Neuronal stem cell (in vitro differentiated cells): ENCODE measurements at regions not wholly inside any gene's neighbourhood (a gene's known extent, or its start where the extent isn't known, plus 50 kb on each side); places are given as distances from the start of the nearest gene placed in this dataset.
"Not testable (repeated sequence)": the region's sequence is repeated elsewhere in the genome, so short reads cannot be mapped to it uniquely, and the experiment has no call there.

Experiments used
- DNase-seq: peaks from one replicate; pipeline ENCODE4 v3.0.0-alpha.2; 2013; ENCODE audit warnings: low spot score
- H2AFZ ChIP-seq: one replicate; pipeline ENCODE4 v1.6.1; 2013; ENCODE audit warnings: mild to moderate bottlenecking, low read length, inconsistent platforms
- H2AK5ac ChIP-seq: 2 replicates; pipeline ENCODE4 v1.6.1; 2013; ENCODE audit warnings: low read depth, mild to moderate bottlenecking, inconsistent platforms, low read length, moderate library complexity, mixed read lengths
- H2BK120ac ChIP-seq: 2 replicates; pipeline ENCODE4 v1.6.1; 2013; ENCODE audit warnings: low read depth, mild to moderate bottlenecking, inconsistent platforms, low read length, moderate library complexity, mixed read lengths
- H2BK12ac ChIP-seq: one replicate; pipeline ENCODE4 v1.6.1; 2013; ENCODE audit warnings: low read length, inconsistent platforms
- H2BK15ac ChIP-seq: 2 replicates; pipeline ENCODE4 v1.6.1; 2013; ENCODE audit warnings: mild to moderate bottlenecking, low read length, inconsistent platforms, mixed read lengths
- H2BK5ac ChIP-seq: one replicate; pipeline ENCODE4 v1.6.1; 2013; ENCODE audit warnings: inconsistent platforms, mild to moderate bottlenecking, low read length, moderate library complexity
- H3K14ac ChIP-seq: one replicate; pipeline ENCODE4 v1.6.1; 2013; ENCODE audit warnings: low read length, inconsistent platforms
- H3K18ac ChIP-seq: 2 replicates; pipeline ENCODE4 v1.6.1; 2013; ENCODE audit warnings: low read length, inconsistent platforms
- H3K23ac ChIP-seq: 2 replicates; pipeline ENCODE4 v1.6.1; 2013; ENCODE audit warnings: low read depth, mild to moderate bottlenecking, mixed read lengths, low read length, inconsistent platforms; ENCODE audit not compliant: poor library complexity
- H3K27ac ChIP-seq: replicated peaks from 3 replicates; pipeline ENCODE4 v1.5.1; 2013; ENCODE audit warnings: low read length, inconsistent platforms
- H3K27me3 ChIP-seq, 3 experiments: 2 replicates each; pipeline ENCODE4 v1.6.1; 2013; ENCODE audit warnings: low read length in 3 of 3, mild to moderate bottlenecking in 2 of 3, inconsistent platforms in 1 of 3, low read depth in 1 of 3, mixed read lengths in 1 of 3, moderate library complexity in 1 of 3; ENCODE audit not compliant: control insufficient read depth in 3 of 3, insufficient read depth in 3 of 3
- H3K36me3 ChIP-seq, 2 donors: replicated peaks in 1 of 2; 2 replicates each; pipeline ENCODE4 v1.6.1; 2013; ENCODE audit warnings: low read length in 2 of 2; ENCODE audit not compliant: control insufficient read depth in 2 of 2, insufficient read depth in 2 of 2
- H3K4ac ChIP-seq: 2 replicates; pipeline ENCODE4 v1.6.1; 2013; ENCODE audit warnings: inconsistent platforms, mild to moderate bottlenecking, low read length, moderate library complexity
- H3K4me1 ChIP-seq, 2 donors: 1 replicate in 1 of 2; 2 replicates in 1 of 2; pipeline ENCODE4 v1.6.1; 2013; ENCODE audit warnings: low read length in 2 of 2, low read depth in 1 of 2; ENCODE audit not compliant: control insufficient read depth in 2 of 2, insufficient read depth in 1 of 2
- H3K4me2 ChIP-seq: one replicate; pipeline ENCODE4 v1.6.1; 2013; ENCODE audit warnings: mild to moderate bottlenecking, low read length, inconsistent platforms; ENCODE audit not compliant: insufficient read depth, poor library complexity, severe bottlenecking
- H3K4me3 ChIP-seq, 2 donors: 2 replicates each; pipeline ENCODE4 v1.5.1; 2013; ENCODE audit warnings: low read length in 2 of 2, mild to moderate bottlenecking in 2 of 2, inconsistent platforms in 1 of 2, moderate library complexity in 1 of 2
- H3K79me1 ChIP-seq: one replicate; pipeline ENCODE4 v1.6.1; 2013; ENCODE audit warnings: low read depth, mild to moderate bottlenecking, inconsistent platforms, low read length, moderate library complexity
- H3K9ac ChIP-seq: one replicate; pipeline ENCODE4 v1.6.1; 2013; ENCODE audit warnings: mild to moderate bottlenecking, low read depth, low read length, inconsistent platforms; ENCODE audit not compliant: poor library complexity
- H3K9me3 ChIP-seq, 2 donors: replicated peaks in 1 of 2; 2 replicates each; pipeline versions ENCODE3 to v1.6.1; 2013; ENCODE audit warnings: low read length in 2 of 2, mild to moderate bottlenecking in 2 of 2, inconsistent platforms in 1 of 2, low read depth in 1 of 2, mixed read lengths in 1 of 2, moderate library complexity in 1 of 2; ENCODE audit not compliant: control insufficient read depth in 2 of 2, insufficient read depth in 1 of 2
- H4K8ac ChIP-seq: one replicate; pipeline ENCODE4 v1.6.1; 2013; ENCODE audit warnings: low read depth, mild to moderate bottlenecking, inconsistent platforms, low read length, moderate library complexity
- H4K91ac ChIP-seq: one replicate; pipeline ENCODE4 v1.6.1; 2013; ENCODE audit warnings: low read length, low read depth, mild to moderate bottlenecking, inconsistent platforms; ENCODE audit not compliant: poor library complexity
- WGBS, 2 donors: extraction: QIAGEN DNeasy Blood & Tissue Kit; methylation state at CpG; one replicate each; pipeline ENCODE4 v1.1.7; 2013; ENCODE audit warnings: missing lambda C conversion rate in 2 of 2, mixed read lengths in 1 of 2; ENCODE audit not compliant: insufficient read length in 2 of 2, insufficient replicate concordance in 1 of 2; ENCODE audit errors: extremely low coverage in 2 of 2; 5-methylcytosine and 5-hydroxymethylcytosine counted together

DNA sequence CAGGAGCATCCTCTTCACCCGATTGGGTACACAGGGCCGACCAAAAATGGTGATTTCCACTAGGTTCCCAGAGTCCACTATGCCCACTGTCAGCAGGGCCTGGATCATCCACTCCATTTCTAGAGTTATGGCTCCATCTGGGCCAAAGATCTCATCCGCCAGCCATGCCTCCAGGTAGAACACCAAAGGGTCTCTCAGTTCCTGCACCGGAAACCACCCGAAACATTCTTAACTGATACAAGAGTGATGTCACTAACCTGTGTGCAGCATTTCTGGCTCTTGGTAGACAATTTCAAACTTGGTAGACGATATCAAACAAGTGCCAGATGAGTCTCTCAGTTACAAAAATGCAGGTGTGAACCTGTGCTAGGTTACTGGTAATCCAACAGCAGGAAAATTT, 306.1 kb downstream of the BCOR start:
- peaks cover 0 to 2% of the 10 kb centered on the region in 2 donors for H3K9me3 ChIP-seq
- no peak for DNase-seq
- H3K9ac ChIP-seq, result no peak overlapping the region
- no peak overlapping the region for H3K14ac ChIP-seq
- no peak overlapping the region for H2BK120ac ChIP-seq
- H2AFZ ChIP-seq, result no peak overlapping the region
- H3K18ac ChIP-seq, result no peak overlapping the region
- H3K79me1 ChIP-seq, result no peaks in the 10 kb centered on the region
- no peaks in the 10 kb centered on the region for H3K27me3 ChIP-seq
- H3K4me1 ChIP-seq, result peaks cover 7 to 9% of the 10 kb centered on the region in 2 donors
- no peak overlapping the region for H3K4ac ChIP-seq
- H2AK5ac ChIP-seq, result no peak overlapping the region
- no peak overlapping the region for H3K4me2 ChIP-seq
- H3K23ac ChIP-seq, result no peak overlapping the region
- H3K27ac ChIP-seq, result no peak overlapping the region
- H2BK15ac ChIP-seq, result no peak overlapping the region
- H2BK12ac ChIP-seq, result no peak overlapping the region
- H4K91ac ChIP-seq, result no peak overlapping the region
- no peak overlapping the region for H3K4me3 ChIP-seq
- no peak overlapping the region for H2BK5ac ChIP-seq
- WGBS, 2 donors, result no CpG with 5 or more reads among the region's 6 CpGs
- no peak overlapping the region for H4K8ac ChIP-seq
- no peaks in the 10 kb centered on the region for H3K36me3 ChIP-seq

DNA sequence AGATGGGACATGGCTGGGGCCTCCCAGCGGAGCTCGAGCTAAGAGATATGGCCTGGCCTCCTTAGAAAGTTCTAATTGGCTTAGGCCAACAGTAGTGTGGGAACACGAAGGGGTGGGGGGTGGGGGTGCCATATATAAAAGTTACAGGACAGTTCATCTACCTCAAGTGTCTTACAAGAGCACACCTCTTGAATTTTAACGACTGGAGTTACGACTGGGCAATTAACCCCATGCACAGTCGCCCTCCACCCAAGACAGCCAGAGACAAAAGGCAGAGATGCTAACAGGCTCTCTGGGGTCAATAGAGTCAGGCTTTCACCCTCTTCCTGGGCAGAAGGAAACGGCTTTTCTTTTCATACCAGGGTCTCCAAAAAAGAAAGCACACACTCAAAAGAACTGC, 302.2 kb downstream of the BCOR start:
- no peak overlapping the region for H3K4ac ChIP-seq

GRCh38 chrX:39796856-39797255, 300.9 kb downstream of the BCOR start:
- no peak overlapping the region for H3K23ac ChIP-seq
- no peak overlapping the region for H2BK5ac ChIP-seq
- H2BK120ac ChIP-seq, result no peak overlapping the region
- H3K4me3 ChIP-seq, result no peak overlapping the region
- no peak overlapping the region for H3K27ac ChIP-seq
- no peak overlapping the region for H2AFZ ChIP-seq
- no peaks in the 10 kb centered on the region for H3K27me3 ChIP-seq
- H4K8ac ChIP-seq, result no peak overlapping the region
- H3K9me3 ChIP-seq, result no peaks in the 10 kb centered on the region
- H4K91ac ChIP-seq, result no peak overlapping the region
- WGBS, 2 donors, result no CpG with 5 or more reads among the region's 3 CpGs
- no peak for DNase-seq
- H3K9ac ChIP-seq, result no peak overlapping the region
- H3K4me1 ChIP-seq, result peaks cover 7 to 9% of the 10 kb centered on the region in 2 donors
- no peak overlapping the region for H3K14ac ChIP-seq
- peak overlapping the region; percentile 84 for H2BK12ac ChIP-seq
- H3K4ac ChIP-seq, result no peak overlapping the region
- H2AK5ac ChIP-seq, result peak overlapping the region; percentile 56
- no peak overlapping the region for H2BK15ac ChIP-seq
- H3K4me2 ChIP-seq, result no peak overlapping the region
- peak overlapping the region; percentile 4 for H3K18ac ChIP-seq
- H3K36me3 ChIP-seq, result no peaks in the 10 kb centered on the region
- H3K79me1 ChIP-seq, result no peaks in the 10 kb centered on the region

More for the DNA sequence above, 302.2 kb downstream of the BCOR start:
- no peak overlapping the region for H2AFZ ChIP-seq
- H3K18ac ChIP-seq, result no peak overlapping the region
- no CpG with 5 or more reads among the region's 7 CpGs for WGBS, 2 donors
- H2BK120ac ChIP-seq, result no peak overlapping the region
- H3K27ac ChIP-seq, result peak overlapping the region; percentile 66
- no peak overlapping the region for H3K4me3 ChIP-seq
- peaks cover 0 to 2% of the 10 kb centered on the region in 2 donors for H3K9me3 ChIP-seq
- H4K91ac ChIP-seq, result no peak overlapping the region
- peaks cover 7 to 9% of the 10 kb centered on the region in 2 donors for H3K4me1 ChIP-seq
- no peak overlapping the region for H2AK5ac ChIP-seq
- H3K36me3 ChIP-seq, result no peaks in the 10 kb centered on the region
- no peaks in the 10 kb centered on the region for H3K27me3 ChIP-seq
- no peak overlapping the region for H4K8ac ChIP-seq
- H3K79me1 ChIP-seq, result no peaks in the 10 kb centered on the region
- H3K14ac ChIP-seq, result no peak overlapping the region
- no peak overlapping the region for H2BK15ac ChIP-seq
- H3K4me2 ChIP-seq, result no peak overlapping the region
- H3K9ac ChIP-seq, result no peak overlapping the region
- DNase-seq, result no peak
- no peak overlapping the region for H3K23ac ChIP-seq
- H2BK12ac ChIP-seq, result no peak overlapping the region
- no peak overlapping the region for H2BK5ac ChIP-seq

DNA sequence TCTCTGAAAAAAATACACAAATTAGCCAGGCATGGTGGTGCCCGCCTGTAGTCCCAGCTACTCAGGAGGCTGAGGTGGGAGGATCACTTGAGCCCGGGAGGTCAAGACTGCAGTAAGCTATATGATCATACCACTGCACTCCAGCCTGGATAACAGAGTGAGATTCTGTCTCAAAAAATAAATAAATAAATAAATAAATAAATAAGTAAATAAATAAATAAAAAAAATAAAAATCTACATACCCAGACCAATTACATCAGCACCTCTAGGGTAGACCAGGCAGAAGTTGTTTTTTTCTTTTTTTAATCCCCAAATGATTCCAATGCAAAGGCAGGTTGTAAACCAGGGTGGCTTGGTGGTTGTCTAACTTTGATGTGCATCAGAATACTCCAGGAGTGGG, 299.3 kb downstream of the BCOR start:
- not testable (repeated sequence) for H3K14ac ChIP-seq, H2AK5ac ChIP-seq, H2BK120ac ChIP-seq, H3K18ac ChIP-seq, H3K36me3 ChIP-seq, H3K9ac ChIP-seq, H2BK15ac ChIP-seq, H2BK12ac ChIP-seq, H3K4me1 ChIP-seq, H4K8ac ChIP-seq, H3K27me3 ChIP-seq, H3K9me3 ChIP-seq, H3K79me1 ChIP-seq, H3K23ac ChIP-seq, H4K91ac ChIP-seq, H3K4me2 ChIP-seq, H3K4ac ChIP-seq, H2BK5ac ChIP-seq, DNase-seq, H3K27ac ChIP-seq, H2AFZ ChIP-seq, H3K4me3 ChIP-seq
- no CpG with 5 or more reads among the region's 2 CpGs for WGBS, 2 donors
